HG03469 (cell line): ENCODE measurements at regions not wholly inside any gene's neighbourhood (a gene's known extent, or its start where the extent isn't known, plus 50 kb on each side); places are given as distances from the start of the nearest gene placed in this dataset.
"Not testable (repeated sequence)": the region's sequence is repeated elsewhere in the genome, so short reads cannot be mapped to it uniquely, and the experiment has no call there.

Experiments used
- ATAC-seq: cut with Tn5 transposase; IDR thresholded peaks from one replicate; pipeline ENCODE4 v1.9.1; 2021; ENCODE audit warnings: mild to moderate bottlenecking, moderate library complexity, moderate number of reproducible peaks; ENCODE audit not compliant: unreplicated experiment

DNA sequence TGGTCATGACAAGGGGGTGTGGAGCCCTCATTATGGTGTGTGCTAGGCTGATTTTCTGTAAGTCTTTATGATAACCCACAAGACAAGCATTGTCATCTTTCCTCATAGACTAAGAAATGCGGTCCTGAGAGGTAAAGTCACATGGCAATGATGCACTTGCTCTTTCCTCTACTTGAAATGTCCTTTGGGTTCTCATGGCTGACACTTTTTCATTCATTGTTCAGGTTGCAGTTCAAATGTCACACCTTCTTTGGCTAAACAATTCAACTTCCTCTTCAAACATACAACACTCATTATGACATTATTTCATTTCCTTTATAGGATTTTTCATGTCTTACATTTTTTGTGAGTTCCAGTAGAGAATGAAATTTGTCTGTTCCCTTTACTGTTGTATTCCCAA is 323.6 kb upstream of the PRR16 start:
- no peak for ATAC-seq

DNA sequence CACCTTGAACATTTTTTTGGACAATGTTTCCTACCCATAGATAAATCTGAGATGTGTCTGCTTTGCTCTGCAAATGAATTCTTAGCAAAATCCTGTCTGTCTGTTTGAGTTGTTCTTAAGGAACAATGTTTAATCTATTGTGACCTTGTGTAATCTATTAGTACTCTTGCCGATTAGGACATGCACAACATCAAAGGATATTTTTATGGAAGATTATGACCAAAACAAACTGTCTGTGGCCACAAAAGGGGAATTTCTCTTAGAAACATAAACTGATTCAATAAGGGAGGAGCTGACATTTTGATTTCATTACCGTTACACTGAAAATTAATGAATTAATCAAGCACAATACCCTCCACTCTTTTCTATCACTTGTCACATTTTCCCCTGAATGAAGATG is 323.0 kb upstream of the PRR16 start:
- ATAC-seq: no peak

DNA sequence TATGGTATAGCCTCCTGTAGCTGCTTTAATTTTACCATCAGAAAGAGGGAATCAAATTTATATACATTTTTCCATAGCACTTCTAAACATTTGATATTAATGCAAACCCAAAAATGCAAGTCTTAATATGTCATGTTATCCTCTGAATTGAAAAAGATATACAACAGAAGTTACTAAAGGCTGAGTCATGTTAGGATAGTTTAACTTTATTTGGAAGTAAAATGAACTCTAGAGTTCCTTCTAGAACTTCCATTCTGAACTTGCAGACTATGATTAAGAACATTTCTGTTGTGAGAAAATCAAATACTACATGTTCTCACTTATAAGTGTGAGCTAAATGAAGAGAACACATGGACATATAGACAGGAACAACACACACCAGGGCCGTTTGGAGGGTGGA is 317.3 kb upstream of the PRR16 start:
- ATAC-seq: no peak

DNA sequence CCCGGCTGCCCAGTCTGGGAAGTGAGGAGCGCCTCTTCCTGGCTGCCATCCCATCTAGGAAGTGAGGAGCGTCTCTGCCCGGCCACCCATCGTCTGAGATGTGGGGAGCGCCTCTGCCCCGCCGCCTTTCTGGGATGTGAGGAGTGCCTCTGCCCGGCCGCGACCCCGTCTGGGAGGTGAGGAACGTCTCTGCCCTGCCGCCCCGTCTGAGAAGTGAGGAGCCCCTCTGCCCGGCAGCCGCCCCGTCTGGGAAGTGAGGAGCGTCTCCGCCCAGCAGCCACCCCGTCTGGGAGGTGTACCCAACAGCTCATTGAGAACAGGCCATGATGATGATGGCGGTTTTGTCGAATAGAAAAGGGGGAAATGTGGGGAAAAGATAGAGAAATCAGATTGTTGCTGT is 316.2 kb upstream of the PRR16 start:
- ATAC-seq: not testable (repeated sequence)

DNA sequence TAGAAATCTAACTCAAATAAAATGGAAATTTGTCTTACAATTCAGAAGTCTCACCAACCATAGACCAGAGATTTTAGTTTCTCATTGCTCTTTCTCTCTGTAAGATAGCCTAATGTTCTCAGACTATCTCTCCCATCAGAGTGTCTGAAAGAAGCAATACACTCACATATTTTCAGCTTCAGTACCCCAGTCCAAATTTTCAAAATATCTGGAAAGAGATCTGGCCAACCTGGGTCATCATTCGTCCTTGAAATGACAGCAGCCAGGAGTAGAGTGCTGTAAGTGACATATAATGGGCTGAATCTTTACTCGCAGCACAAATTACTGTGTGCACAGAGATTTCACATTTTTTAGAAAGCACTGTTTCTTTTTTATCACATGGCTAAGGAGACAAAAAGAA is 313.3 kb upstream of the PRR16 start:
- no peak for ATAC-seq

DNA sequence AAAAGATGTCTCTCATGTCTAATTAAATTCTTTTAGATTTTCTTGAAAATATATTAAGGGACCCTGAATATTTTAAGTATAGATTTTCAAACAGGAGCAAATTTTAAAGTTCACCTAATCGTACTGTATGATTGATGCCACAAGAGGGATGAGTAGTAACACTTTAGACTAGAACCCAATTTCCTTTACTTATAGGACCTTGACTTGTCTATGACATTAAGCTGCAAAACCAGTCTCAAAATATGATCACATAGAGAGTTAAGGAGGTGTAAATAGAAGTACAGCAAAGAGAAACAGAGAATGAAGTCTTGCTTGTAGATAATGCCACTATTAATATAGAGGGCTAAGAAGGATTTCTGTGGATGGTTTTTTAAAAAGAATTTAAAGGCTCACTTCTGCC is 312.9 kb upstream of the PRR16 start:
- ATAC-seq: no peak

DNA sequence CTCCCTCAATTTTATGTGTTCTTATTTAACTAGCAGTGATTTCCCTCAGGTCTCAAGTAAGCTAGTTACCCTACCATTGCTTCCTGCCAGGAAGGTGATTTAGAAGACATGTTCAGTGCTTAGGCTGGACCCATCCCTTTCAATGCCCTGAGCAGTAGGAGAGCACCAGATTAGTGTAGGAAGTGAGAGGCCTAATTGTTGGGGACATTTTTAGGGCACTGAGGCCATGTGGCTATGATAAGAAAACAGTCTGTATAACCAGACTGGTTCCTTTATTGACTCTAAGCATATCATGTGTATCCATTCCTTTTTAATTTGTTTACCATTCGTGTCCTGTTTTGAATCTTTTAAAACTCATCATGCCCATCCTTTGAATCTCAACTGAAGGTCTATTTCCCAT is 312.3 kb upstream of the PRR16 start:
- ATAC-seq: no peak

DNA sequence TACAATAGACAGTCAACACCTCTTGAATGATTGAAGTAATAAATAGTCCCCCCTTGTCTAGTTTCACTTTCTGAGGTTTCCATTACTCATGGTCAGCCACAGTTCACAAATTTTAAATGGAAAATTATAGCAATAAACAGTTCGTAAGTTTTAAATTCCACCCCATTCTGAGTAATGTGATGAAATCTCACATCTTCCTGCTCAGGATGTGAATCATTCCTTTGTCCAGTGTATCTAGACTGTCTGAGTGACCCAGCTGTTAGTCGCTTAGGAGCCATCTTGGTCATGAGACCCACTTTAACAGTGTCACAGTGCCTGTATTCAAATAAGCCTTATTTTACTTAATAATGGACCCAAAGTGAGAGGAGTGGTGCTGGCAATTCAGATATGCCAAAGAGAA is 311.6 kb upstream of the PRR16 start:
- ATAC-seq: no peak

DNA sequence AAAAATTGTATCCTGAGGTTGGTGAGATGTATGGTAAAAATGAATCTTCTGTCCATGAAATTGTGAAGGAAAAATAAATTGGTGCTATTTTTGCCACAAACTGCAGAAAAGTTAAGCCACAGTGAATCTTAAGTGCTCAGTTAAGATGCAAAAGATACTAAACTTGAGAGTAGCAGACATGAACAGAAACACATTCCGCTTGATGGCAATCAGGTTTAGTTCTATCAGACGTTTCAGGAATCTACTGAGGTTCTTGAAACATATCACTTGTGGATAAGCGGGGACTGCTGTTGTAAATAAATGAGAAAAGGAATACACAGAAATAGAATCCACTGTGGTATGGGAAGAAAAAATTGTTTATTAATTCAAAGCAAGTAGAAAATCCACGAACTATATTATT is 311.2 kb upstream of the PRR16 start:
- no peak for ATAC-seq

DNA sequence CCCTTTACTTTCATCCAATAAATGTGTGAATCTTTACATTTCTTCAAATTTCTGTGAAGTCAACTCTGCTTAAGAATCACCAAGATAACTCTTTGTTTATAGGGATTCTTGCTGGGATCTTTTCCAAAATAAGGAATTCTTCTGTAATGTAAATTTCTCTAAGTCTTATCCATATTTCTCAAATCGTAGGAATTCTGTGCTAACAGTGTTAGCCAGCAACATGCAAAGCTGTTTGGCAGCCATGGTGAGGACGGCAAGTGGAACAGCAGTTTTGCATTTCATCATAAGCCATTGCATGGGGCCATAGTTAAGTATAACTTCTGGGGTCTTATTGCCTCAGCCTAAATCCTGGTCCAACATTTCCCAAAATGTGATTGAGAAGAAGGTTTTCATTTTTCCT is 310.5 kb upstream of the PRR16 start:
- ATAC-seq: no peak

DNA sequence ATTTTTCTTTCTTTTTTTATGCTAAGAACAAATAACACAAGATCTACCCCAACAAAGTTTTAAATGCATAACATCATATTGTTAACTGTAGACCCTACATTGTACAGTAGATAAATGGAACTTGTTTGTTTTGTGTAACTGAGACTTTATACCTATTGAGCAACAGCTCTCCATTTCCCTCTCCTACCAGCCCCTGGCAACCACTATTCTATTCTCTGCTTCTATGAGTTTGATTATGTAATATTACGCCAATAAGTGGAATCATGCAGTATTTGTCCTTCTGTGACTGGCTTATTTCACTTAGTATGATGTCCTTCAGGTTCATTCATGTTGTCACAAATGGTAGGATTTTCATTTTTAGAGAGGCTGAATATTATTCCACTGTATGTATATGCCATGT is 308.2 kb upstream of the PRR16 start:
- no peak for ATAC-seq

DNA sequence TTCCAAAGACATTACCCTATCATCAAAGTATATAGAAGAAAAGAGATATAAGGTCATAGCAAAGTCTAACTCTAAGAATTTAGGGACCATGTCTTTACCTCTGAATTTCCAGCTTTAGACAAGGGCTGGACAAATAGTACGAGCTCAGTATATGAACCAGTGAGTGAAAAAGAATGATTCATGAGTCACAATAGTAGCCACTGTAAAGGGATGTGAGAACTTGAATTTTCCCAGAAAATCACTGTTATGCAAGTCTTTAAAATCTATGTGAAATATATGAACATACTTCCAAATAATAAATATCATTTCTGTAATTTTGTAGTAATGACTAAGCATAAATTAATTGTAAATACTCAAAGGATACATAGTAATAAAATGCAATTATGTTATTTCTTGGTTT is 305.9 kb upstream of the PRR16 start:
- ATAC-seq: no peak

DNA sequence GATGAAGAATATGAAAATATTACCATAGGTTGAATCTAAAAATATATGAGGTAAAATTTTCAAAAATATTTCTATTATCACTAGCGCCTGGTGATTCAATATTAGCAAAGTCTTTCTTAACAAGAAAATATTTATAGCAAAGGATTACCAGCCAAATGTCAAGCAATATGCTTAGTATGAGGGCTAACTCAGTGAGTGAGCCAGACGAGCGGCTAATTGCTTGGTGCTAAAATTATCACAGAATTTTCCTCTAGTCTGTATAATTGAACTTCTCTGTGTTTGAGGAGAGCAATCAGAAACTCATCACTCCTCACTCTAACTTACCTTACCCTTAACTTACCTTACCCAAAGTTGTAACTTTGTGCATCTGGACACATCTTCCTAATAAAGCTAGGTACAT is 304.9 kb upstream of the PRR16 start:
- ATAC-seq: no peak

DNA sequence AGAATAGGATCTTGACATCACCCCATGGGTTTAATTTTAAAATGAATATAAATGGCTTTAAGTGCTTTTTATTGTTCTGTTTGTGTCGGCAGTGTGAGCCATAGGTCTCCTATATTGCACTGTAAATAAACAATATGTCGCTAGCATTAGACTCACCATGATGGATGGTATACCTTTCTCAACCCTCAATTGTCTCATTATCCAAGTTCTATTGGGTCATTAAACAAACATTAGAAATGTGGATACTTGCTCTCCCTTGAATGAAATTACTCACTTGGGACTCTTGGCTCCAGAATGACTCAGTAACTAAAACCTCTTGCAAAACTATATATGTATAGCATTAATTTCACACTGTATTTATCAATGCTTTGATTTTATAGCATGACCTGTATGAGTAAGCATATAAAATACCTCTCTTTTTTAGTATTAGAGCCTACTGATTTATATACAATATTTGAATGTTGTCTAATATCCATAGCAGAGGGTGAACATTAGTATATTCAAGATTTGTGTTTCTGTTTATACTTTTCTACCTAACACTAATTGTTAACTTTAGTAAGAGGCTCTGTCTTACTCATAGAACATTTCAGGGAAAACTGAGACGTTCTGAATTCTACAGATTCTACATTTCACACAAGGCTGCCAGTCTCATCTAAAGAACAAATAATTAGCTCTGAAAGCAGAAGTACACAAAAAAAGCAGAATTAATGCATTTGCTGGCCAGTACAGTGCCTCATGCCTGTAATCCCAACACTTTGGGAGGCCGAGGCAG is 303.8 kb upstream of the PRR16 start:
- ATAC-seq: no peak

DNA sequence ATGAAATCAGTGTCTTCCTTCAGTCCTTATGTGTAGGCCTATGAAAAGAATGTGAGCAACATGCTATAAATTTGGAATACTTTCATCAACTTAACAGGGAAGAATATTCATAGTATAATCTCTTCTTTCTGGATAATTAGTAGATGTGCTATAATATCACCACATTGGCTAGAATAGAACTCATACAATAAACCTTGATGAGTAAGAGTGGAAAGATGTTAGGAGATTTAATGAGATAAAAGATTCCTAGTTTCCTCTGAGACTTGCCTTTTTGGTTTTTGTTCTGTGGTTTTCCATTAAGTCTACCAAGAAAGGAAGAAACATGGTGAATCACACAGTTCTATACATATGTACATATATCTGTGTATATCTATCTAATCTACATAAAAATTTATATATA is 301.8 kb upstream of the PRR16 start:
- ATAC-seq: no peak

DNA sequence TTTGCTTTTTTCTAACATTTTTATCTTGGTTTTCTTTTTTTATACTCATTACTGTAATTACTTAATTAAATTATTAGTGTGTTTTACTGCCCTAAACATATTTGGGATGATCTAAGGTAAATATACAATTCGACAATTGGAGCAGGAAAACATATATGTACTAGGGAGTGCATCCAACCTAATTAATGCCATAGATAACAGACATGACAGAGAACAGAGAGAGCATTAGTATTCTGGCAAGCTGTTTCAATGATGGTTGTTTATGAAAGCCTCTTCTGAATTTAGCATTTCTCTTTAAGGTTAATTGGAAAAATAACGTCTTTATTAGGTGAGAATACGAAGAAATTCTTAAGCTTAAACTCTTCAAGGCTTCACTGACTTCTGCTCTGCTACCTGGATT is 300.1 kb upstream of the PRR16 start:
- no peak for ATAC-seq

DNA sequence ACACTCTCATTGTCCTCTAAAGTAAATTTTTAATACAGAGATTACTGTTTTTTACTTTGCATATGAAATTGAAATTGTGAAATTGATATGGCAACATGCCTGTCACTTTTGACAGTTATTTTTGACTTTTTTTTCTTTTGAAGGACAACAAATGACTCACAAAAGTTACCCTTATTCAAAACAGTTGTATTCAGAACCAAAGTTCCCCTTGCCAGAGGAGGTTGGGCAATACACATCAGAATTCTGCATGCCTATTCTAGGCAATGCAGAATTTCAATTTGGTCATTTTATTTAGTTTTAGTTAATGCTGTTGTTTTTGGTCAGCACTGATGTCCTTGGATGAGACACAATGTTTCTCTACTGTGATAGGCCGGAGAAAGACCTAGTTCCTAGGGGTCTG is 299.1 kb upstream of the PRR16 start:
- no peak for ATAC-seq

DNA sequence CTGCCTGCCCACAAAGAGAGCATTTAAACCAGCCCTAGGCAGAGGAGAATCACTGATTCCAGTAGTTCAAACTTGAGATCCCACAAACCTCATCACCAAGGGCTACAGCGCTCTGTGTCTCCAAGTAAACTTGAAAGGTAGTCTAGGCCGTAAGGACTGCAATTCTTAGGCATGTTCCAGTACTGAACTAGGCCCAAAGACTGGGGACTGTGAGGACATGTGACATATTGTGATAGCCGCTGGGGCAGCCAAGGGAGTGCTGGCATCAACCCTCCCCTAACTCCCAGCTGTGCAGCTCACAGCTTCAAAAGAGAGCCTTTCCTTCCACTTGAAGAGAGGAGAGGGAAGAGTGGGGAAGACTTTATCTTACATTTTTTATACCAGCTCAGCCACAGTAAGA is 291.0 kb upstream of the PRR16 start:
- ATAC-seq: no peak

DNA sequence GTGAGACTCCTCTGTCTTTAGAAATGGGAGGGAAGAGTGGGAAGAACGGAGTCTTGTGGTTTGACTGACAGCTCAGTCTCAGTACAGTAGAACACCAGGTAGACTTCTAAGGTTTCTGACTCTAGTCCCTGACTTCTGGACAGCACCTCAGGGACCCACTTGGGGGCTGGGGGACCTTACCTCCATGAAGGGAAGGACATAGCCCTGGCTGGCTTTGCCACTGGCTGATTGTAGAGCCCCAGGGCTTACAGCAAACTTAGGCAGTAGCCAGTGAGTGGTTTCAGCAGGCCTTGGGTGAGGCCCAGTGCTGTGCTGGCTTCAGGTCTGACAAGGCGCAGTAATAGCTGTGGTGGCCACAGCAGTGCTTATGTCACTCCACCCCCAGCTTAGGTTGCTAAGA is 290.0 kb upstream of the PRR16 start:
- ATAC-seq: no peak

DNA sequence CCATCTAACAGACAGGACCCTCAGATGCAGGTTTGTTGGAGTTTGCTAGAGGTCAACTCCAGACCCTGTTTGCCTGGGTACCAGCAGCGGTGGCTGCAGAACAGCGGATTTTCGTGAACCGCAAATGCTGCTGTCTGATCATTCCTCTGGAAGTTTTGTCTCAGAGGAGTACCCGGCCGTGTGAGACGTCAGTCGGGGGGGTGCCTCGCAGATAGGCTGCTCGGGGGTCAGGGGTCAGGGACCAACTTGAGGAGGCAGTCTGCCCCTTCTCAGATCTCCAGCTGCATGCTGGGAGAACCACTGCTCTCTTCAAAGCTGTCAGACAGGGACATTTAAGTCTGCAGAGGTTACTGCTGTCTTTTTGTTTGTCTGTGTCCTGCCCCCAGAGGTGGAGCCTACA is 282.9 kb upstream of the PRR16 start:
- not testable (repeated sequence) for ATAC-seq

DNA sequence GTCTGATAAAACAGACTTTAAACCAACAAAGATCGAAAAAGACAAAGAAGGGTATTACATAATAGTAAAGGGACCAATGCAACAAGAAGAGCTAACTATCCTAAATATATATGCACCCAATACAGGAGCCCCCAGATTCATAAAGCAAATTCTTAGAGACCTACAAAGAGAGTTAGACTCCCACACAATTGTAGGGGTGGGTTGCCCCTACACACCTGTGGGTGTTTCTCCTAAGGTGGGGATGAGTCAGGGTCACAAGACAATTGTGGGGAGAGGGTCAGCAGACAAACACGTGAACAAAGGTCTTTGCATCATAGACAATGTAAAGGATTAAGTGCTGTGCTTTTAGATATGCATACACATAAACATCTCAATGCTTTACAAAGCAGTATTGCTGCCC is 269.4 kb upstream of the PRR16 start:
- ATAC-seq: not testable (repeated sequence)

DNA sequence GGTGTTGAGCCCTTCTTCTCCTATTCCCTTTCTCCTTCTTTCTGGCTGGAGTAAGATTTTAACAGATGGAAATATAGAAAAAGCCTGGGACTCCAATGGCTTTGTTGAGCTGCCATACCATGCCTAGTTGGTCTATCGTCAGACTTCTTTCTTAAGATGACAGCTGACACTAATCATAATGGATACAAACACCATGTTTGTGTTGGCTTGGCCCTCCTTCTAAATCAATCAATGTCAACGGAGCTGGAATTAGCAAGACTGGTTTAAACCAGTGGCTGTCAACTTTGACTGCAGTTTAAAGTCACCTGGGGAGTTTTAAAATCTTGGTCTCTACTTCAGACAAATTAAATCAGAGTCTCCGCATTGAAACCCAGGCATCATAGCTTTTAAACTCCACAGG is 264.5 kb upstream of the PRR16 start:
- no peak for ATAC-seq

DNA sequence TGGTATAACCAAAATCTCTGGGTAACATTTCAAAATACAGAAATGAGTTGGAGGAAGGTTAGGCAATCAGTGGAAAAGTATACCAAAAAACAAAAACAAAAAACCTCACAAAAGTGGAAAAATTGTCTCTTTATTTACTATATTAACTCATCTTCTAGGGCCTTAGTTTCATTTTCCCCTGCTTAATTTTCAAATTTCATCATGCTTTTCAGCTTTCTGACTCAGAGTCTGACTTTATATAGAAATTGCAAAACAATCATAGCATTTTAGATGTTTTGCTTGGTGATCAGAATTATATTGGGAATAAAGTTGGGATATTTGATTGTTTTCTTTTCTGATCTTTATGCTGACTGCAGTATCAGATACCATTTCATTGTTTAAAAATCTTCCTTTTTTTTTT is 257.0 kb upstream of the PRR16 start:
- ATAC-seq: no peak
